ENCODE measurements at regions not wholly inside any gene's neighbourhood (a gene's known extent, or its start where the extent isn't known, plus 50 kb on each side); places are given as distances from the start of the nearest gene placed in this dataset.

DNA sequence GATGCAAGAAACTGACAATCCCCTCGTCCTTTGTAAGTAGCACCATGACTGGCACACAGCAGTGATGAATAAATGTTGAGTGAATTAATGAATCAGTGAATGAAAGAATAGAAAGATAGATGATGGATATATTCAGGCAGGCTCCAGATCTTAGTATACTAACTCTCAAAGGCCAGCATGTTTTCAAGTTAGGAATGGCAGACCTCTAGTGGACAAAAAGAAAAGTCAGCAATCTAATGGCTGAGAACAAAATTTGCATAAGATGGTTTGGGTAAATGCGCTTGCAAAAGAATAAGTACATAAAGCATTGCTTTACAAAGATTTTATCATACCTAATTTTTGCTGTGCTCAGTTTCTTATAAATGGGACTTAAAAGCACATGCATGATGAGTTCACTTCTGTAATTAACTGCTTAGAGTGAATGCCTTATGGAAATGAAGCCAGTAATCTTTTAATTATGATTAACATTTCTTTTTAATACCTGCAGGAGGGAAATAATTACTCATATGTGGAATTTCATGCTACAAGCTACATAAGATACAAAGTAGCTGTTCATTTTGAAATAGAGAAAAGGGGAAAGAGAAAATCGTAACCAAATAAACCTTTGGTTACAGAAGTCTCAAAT is 126.9 kb upstream of the GPRIN3 start:
- DNase-seq (ENCODE audit: low read depth in 2 of 2) = peak; percentile 41 to 49

DNA sequence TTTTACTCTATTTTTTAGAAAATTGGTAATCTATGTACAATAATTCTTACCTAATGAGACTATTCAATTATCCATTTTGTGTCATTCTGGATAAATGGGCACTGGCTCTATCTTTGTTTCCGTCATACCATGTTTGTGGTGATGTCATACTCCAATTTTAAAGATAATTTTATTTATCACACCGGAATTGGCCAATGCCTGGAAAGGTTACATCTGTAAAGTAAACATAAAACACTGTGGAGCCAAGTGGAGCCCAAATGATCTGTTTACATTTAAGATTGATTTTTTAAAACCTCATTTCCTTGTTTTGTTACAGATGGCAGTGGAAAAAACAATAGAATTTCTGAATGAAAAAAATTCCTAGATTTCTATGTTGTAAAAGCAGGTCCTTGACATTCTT is 120.2 kb upstream of the GPRIN3 start:
- DNase-seq (ENCODE audit: low read depth in 2 of 2) = peak in 1 of 2 donors; percentile 18

DNA sequence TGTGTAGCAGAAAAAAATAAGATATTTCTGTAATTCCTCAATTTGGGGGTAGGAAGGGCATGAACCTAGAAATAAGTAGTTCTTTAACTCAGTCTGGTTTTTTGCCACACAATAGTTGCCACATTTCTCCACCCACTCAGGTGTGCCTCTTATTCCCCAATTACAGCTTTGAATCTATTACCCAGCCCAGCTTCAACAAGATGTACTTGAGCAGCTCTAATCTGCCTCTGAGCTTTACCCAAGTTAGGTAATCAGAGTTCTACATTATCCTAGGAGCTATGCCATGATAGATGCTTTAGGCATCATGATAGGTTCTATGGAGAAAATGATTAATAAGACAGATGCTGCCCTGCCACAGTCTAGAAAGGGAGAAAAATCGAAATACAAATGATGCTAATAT is 117.4 kb upstream of the GPRIN3 start:
- no peak for DNase-seq (ENCODE audit: low read depth in 2 of 2)

DNA sequence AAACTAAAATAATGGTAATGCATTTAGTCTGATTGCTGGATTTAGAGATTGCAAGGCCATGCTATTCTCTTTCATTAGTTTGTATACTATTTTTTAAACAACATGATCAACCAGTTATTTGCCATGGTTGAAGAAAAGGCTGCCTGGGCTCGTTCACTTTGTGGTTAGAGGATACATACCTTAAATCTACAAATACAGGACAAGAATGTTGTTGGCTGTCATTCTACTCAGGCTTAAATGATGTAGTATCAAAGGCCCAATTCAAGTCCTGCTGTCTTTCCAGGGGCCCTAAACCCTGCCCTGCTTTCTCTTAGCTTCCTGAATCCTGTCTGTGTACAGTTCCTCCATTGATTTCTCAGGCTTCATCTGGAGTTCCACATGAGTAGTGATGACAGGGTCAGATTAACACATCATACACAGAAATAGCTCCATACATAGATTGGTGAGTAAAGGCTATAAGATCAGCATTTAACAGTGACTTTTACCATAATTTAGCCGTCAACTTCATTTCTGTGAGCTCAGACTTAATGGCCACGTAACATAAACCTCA is 114.9 kb upstream of the GPRIN3 start:
- no peak for DNase-seq (ENCODE audit: low read depth in 2 of 2)

DNA sequence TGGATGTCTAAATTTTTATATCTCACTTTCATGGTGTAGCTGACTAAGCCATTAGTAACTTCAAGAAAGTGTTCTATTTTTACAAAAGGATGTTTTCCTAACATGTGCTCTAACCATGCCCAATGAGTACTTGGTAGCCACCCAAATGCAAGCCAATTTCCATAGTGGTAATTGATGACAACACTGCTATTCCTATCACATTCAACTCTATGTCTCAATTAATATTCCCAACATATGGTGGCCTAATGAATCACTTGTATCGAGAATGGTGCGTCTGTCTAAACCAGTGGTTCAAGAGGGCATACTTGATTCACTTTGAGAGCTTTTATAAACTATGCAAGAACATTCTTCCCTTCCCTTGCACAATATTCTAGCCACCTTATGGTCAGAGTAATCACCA is 112.9 kb upstream of the GPRIN3 start:
- no peak for DNase-seq (ENCODE audit: low read depth in 2 of 2)

DNA sequence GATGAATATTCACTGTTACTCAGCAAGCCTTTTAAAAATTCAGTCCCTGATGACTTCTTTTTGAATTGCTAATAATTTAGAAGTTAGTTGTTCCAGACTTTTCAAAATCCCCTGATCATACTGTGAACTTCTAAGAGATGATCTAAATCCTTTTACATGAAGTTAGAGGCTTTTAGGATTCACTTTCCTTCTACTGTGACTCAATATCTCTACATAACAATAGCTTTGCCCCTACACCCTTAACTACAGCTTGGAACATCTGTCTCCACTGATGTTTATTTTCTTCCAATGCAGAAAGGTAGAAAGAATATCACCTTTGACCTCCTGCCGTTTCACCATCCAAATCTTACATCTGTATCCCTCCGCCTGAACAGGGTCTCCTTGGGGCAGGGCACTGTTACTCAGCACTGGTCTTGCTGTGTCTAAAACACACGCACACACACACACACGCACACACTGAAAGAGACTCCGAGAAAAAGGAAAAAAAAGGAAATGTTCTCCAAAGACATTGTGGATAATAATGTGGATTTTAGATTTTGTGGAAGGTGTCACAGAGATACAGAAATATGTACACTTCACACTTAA is 111.6 kb upstream of the GPRIN3 start:
- DNase-seq (ENCODE audit: low read depth in 2 of 2) = no peak

DNA sequence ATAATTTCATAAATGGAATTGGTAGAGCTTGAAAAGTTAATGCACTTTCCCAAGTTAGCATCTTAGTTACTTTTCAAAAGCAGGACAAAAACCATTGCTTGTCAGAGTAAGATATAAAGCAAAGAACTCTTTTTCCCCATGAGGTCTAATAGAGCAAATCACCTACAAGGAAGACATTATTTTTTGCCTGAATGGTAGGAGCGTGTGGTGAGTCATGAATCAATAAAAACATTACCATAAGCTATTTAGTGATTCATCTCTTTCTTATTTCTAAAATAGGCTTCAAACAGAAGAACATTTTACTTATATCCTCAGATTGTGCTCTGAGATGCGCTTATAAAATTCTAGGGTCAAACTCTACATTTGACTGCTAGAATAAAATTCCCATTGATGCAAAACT is 109.4 kb upstream of the GPRIN3 start:
- DNase-seq (ENCODE audit: low read depth in 2 of 2) = no peak

DNA sequence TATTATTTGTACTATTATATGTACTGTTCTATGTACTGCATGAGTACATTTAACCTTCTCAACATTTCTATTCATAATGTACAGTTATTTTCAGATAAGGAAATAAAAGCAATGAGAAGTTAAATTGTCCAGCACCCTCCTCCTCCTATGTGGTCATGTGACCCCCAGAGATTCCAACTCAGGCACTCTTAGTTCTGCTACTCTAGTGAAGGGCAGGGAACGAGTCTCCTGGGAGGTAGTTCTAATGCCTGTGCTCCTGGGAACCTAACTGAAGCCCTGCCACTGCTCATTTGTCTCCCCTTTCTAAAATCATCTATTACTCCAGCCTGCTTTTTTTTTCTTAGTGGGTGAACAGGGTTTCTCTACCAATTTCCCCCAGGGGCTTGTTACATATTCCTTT is 105.9 kb upstream of the GPRIN3 start:
- no peak for DNase-seq (ENCODE audit: low read depth in 2 of 2)

DNA sequence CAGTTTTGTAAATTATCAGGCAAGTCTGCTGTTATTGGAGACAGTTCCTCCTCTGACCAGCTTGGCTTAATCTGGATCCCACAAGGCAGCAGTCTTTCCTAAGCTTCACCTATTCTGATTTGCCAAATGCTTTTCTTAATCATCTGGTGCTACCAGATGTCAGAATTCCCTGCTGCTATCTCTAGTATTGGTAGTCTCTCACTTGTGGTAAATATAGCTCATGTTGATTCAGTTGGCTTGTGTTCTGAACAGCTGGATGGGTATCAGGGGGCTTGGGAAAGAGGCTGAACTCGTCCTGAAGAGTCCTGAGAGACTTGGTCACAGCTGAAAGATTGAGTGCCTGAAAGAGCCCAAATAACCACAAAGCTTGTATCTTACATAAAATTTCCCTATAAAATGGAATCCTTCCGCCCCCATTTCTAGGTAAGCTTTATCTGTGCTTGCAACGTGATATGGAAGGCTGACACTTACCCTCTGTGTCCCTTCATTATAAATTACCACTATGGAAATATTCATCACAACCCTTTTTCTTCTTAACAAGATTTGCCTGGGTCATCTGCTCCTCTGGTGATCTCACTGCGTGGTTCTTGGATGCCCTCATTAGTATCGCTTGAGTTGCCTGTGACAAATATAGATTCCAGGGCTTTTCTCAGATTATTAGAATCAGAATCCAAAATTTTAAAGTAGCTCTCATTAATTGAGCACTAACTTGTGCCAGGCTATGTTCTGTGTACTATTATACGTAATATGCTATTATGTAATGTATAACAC is 104.1 kb upstream of the GPRIN3 start:
- no peak for DNase-seq (ENCODE audit: low read depth in 2 of 2)

DNA sequence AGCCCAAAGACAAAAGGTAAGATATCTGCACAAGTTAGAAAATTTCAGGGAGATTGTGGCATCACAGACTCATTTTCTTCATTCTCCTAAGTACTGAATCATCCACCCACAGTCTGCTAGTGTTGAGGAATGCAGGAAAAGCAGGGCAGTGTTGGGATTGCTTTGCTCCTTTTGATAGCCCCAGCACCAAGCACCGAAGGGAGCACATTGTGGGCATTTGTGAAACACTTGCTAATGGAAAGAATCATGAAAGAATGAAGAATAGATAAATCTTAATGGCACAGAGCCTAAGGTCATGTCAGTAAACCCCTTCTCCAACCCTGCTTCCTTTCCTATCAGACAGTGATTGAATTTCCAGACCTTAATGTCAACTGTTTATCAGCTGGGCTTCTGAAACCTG is 103.1 kb upstream of the GPRIN3 start:
- DNase-seq (ENCODE audit: low read depth in 2 of 2) = no peak

DNA sequence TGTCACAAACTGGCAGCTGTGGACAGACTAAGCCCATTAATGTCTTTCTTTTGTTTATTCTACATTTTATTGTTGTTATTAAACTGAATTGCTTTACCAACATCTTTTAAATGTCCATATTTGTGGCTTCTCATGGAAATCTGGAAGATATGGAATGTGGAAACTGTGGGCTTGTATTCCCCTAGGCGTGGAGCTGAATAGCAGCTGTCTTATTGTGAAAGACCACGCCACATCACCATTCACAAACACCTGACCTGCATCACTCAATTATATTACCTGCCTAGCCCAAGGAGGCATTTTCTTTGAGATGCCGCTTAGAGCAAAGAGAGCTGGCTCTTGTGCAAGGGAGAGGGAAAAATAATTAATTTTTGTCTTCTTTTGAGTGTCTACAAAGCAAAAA is 96.9 kb upstream of the GPRIN3 start:
- no peak for DNase-seq (ENCODE audit: low read depth in 2 of 2)

DNA sequence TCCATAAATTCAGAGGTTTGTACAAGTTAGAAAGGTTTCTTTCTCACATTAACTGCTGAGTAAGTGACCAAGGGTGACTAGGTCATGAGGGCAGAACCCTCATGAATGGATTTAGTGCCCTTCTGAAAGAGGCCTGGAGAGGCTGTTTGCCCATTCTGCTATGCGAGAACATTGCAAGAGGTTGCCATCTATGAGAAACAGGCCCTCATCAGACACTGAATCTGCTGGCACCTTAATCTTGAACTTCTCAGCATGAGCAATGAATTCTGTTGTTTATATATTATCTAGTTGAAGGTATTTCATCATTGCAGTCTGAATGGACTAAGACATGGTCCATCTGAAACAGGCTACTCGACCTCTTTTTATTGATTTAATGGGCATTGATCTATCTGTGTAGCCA is 96.2 kb upstream of the GPRIN3 start:
- no peak for DNase-seq (ENCODE audit: low read depth in 2 of 2)

DNA sequence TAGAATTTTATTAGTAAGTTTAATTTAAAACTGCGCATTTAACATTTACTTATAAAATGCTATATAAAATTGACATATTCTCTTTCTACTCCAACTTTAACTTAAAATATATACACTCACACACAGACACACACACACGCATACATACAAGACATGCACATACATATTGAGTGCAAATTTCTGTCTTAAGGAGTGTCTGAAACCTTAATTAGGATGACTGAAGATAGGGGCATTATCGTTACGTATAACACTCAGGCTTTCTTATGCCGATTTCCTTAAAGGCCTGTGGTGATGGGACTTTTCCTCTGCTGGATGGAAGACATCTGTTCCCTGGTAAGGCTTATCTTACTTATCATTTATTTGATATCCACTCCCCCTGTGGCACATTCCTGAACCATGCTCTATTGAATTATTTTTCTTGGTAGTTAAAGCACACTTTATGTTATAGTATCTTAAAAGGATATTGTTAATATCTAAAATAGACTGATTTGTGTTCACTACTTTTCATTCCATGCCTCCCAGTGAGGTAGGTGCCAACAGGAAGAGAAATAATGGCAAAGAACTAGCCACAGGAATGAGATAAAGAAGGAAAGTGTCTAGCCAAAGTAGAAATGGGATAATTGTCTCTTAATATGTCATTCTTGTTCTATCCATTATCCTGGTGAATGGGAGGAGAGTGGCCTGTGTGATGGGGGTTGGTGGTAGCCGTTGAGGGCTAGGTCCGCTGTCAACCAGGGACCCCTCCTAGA is 92.9 kb upstream of the GPRIN3 start:
- DNase-seq (ENCODE audit: low read depth in 2 of 2) = no peak

DNA sequence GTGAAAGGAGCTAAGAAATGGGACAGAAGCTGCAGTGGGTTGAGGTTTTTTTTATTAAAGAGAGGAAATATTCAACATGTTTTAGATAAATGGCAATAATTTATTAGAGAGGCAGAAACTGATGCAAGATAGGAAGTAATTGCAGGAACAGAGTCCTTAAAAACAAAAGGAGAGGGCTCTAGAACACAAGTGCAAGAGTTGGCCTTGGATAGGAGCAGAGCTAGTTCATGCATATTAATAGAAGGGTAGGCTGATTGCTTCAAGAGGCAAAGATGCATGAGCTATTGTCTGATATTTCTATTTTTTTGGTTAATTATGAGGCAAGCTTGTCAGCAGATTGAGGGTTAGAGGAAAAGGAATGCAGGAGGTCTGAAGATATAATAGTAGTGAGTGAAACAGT is 91.0 kb upstream of the GPRIN3 start:
- DNase-seq (ENCODE audit: low read depth in 2 of 2) = no peak

DNA sequence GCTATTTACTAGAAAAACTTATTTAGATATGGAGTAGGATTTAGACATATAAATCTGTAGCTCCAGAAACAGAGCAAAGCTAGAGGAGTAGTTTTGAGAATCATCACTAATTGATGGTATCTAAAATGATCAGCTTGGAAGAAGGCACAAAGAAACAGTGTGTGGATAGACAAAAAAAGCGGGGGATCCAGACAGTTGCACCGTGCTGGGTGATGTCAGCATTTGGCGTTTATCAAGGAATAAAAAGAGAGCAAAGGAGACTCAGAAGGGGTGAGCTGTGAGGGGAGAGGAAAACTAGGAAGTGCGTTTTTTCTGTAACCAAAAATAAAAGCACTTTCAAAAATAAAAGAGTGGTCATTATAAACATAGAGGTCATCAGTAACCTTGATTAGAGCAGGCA is 90.5 kb upstream of the GPRIN3 start:
- no peak for DNase-seq (ENCODE audit: low read depth in 2 of 2)

DNA sequence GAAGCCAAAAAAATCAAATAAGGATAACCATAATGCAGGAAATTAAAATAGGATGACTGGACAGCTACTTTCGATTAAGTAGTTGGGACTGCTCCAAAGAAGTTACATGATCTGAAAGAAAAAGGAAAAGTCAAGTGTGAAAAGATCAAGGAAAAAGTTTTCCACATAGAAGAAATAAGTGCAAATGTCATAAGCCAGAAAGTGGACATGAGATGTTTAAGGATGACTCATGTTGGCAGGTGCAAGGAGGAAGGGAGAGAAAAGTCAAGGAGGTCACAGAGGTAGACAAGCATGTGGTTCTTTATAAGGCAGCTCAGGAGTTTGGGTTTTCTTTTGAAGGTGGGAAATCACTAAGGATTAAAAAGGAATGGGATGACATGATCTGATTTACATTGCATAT is 89.8 kb upstream of the GPRIN3 start:
- peak in 1 of 2 donors; percentile 0 for DNase-seq (ENCODE audit: low read depth in 2 of 2)

DNA sequence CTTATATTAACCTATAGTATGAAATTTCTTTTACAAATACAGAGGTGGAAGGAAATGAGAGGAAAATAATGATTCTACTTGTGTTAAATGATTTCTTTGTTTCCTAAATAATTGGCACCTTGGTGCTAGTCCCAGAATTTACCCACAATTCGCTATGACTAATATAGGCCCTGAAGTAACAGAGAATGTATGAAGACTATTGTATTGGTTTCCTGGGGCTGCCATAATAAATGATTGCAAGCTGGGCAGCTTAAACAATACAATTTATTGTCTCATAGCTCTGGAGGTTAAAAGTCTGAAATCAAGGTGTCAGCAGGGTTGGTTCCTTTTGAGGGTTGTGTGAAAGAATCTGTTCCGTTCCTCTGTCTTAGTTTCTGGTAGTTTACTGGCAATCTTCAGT is 74.8 kb upstream of the GPRIN3 start:
- DNase-seq (ENCODE audit: low read depth in 2 of 2) = peak in 1 of 2 donors; percentile 59

DNA sequence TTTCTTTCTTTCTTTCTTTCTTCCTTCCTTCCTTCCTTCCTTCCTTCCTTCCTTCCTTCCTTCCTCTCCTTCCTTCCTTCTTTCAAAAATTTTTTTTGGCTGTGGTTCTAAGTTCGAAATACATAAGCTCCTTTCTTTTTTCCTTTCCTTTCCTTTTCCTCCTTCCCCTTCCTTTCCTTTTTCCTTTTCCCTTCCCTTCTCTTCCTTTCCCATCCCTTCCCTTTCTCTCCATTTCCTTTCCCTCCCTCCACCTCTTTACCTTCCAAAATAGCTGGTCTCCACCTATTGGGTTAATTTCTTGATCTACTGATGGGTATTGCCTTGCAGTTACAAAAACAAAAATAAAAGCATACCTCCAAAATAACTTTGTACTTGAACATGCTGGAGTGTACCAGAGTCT is 73.4 kb upstream of the GPRIN3 start:
- no peak for DNase-seq (ENCODE audit: low read depth in 2 of 2)

DNA sequence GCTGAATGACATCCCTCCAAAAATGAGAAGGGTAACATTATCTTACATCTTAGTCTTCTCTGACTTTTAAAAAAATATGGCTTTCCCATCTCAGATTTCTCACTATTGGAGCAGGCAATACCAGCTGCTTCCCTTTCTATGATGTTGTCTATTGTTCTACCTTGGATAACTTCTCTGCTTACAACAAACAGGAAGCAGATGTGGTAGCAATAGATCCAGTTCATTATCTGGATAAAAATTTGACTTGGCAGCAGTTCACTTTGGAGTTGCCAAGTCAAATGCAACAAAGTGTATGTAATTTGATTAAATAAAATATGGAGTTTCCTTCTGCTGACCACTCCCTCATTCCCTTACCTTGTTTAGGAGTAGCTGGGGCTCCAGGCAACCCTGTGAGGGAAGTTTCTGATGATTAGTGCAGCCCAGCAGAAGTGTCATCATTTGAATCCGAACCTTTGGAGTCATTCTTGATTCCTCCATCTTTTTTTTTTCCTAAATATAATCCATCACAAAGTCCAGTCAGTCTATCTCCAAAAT is 72.0 kb upstream of the GPRIN3 start:
- peak; percentile 85 to 86 for DNase-seq (ENCODE audit: low read depth in 2 of 2)

DNA sequence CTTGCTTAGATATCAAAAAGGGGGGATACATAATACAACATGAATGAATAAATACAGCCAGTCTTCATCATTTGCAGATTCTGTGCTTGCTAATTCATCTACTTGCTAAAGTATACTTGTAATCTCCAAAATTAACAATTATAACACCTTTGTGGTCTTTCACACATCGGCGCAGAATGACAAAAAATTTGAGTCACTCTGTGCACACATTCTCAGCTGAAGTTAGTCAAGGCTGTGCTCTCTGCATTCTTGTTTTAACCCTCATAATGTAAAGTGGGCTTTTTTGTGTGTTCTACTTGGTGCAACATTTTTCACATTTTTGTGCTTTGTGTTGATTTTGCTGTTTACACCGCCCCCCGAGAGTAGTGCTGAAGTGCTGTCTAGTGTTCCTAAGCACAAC is 65.8 kb upstream of the GPRIN3 start:
- DNase-seq (ENCODE audit: low read depth in 2 of 2) = no peak

DNA sequence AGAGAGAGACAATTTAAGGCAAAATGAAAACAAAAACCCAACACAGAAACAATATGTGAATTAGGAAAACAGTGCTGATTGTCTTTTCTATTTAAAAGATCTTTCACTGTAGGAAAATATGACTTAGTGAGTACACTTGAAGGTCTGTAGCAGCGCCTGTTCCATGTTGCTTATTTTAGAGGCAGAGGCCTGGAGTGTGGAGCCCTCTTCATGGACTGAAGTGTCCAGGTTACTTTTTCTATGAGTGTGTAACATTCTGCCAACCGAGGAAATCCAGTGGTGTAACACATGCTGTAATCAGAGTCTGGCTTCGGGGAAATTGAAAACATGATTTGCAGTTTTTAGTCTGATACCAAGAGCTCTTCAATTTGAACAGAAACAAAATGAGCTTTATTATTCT is 64.0 kb upstream of the GPRIN3 start:
- DNase-seq (ENCODE audit: low read depth in 2 of 2) = no peak

DNA sequence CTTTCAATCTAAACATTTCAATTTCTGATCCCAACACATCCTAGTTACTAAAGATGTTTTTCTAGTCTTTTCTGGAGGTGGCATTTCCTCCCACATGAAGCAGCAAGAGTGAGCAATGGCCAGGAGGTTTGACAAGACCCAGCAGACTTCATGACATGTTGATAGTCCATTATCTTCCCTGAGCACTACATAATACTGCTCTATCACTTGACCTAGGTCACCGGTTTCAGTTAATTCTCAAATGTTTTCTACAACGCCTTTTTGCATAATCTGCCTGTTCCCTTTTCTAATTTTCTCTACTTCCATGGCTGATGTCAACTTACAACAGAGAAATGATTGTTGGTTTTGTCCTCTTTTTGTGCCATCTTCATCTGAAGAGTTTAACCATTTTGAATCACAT is 62.0 kb upstream of the GPRIN3 start:
- DNase-seq (ENCODE audit: low read depth in 2 of 2) = no peak

Measured in dermis microvascular lymphatic vessel endothelial cell (primary cell).